Heart left ventricle (tissue), 16 donors: ENCODE measurements at regions not wholly inside any gene's neighbourhood (a gene's known extent, or its start where the extent isn't known, plus 50 kb on each side); places are given as distances from the start of the nearest gene placed in this dataset.

Source experiments
- ATAC-seq, 4 donors: fragments of 200-7000 bp; cut with Tn5 transposase; one replicate each; pipeline ENCODE4 v1.9.1; 2020 to 2022; ENCODE audit warnings: moderate library complexity in 4 of 4, mild to moderate bottlenecking in 3 of 4, moderate number of reproducible peaks in 1 of 4
- DNase-seq, 5 donors: peaks; one replicate each; pipeline ENCODE4 v3.0.0-alpha.2; 2020
- H3K27ac ChIP-seq, 12 donors: fragments of 200-600 bp; sonication (generic) in 4 of 12; one replicate each; pipeline versions ENCODE4 v1.5.0 to v1.8.0; 2016 to 2022; ENCODE audit warnings: mild to moderate bottlenecking in 2 of 12
- H3K27me3 ChIP-seq, 9 donors: fragments of 200-600 bp; sonication (generic) in 2 of 9; one replicate each; pipeline versions ENCODE4 v1.5.1 to v1.8.0; 2016 to 2022; ENCODE audit warnings: mild to moderate bottlenecking in 3 of 9
- H3K36me3 ChIP-seq, 9 donors: fragments of 200-600 bp; sonication (generic) in 2 of 9; one replicate each; pipeline versions ENCODE4 v1.5.0 to v1.8.0; 2018 to 2022; ENCODE audit warnings: mild to moderate bottlenecking in 2 of 9
- H3K4me1 ChIP-seq, 12 donors: fragments of 200-600 bp; sonication (generic) in 4 of 12; one replicate each; pipeline versions ENCODE4 v1.5.0 to v1.8.0; 2016 to 2022; ENCODE audit warnings: mild to moderate bottlenecking in 3 of 12
- H3K4me3 ChIP-seq, 12 donors: fragments of 200-600 bp; sonication (generic) in 4 of 12; one replicate each; pipeline versions ENCODE4 v1.5.0 to v1.8.0; 2017 to 2022; ENCODE audit warnings: mild to moderate bottlenecking in 9 of 12, moderate library complexity in 4 of 12
- H3K9me3 ChIP-seq, 12 donors: fragments of 200-600 bp; sonication (generic) in 4 of 12; one replicate each; pipeline versions ENCODE4 v1.5.0 to v1.8.0; 2016 to 2022; ENCODE audit warnings: mild to moderate bottlenecking in 1 of 12
- POLR2A ChIP-seq, 2 donors: fragments of 450-650 bp; IDR thresholded peaks; one replicate each; pipeline ENCODE4 v1.6.1; 2017; ENCODE audit warnings: antibody characterized with exemption in 2 of 2, mild to moderate bottlenecking in 2 of 2, moderate library complexity in 2 of 2
- WGBS, 4 donors: extraction: QIAGEN DNeasy Blood & Tissue Kit in 2 of 4; methylation state at CpG; one replicate each; pipeline versions ENCODE4 v1.1.5 to v1.1.7; 2013 to 2018; 5-methylcytosine and 5-hydroxymethylcytosine counted together
- intact Hi-C, 10 donors: fragments of 100-400 bp; cut with DNase I; formaldehyde crosslinking; loops; one replicate each; pipeline versions ENCODE4 v1.11.1 to v1.14.2; 2022
- TF ChIP-seq, protein P1 (sequence below), 12 donors: fragments of 200-600 bp; sonication (generic) in 4 of 12; IDR thresholded peaks; one replicate each; pipeline versions ENCODE4 v1.5.0 to v1.8.0; 2018 to 2022; ENCODE audit warnings: antibody characterized with exemption in 12 of 12, mild to moderate bottlenecking in 5 of 12
- donor health status: ischemic (EF 13 %, LVEDD 7.1; RV severe dilation, severe dysfunction).
- donor health status: healthy with polysubstance abuse.
- donor health status: DM: no; HTN: yes; CAD: no.
- donor health status: DM: no; HTN: no; CAD: no.
- donor health status: ischemic (EF 25% LVEDD 6.9; RV normal size, moderate dysfunction).
- donor health status: ischemic (EF 25% LVEDD 5.7; RV mildly dilated, moderate dysfunction).
- donor health status: healthy.
- donor health status: DM: yes; HTN: yes; CAD: no.
- donor health status: ischemic (EF 35%, LVEDD 5.7; RV mildly dilated, moderate dysfunction).
- donor health status: nonischemic (EF 11% LVEDD 7.7; RV severe dilation, severe dysfunction).
- donor health status: DM: yes; HTN: yes; CAD: no.
- donor health status: PGD.
- donor health status: ischemic (EF 29% LVEDD 5.4; RV normal size, mild dysfunction).
- donor health status: nonischemic (EF 23%, LVEDD 6.1; RV moderate dilation, normal function).

DNA sequence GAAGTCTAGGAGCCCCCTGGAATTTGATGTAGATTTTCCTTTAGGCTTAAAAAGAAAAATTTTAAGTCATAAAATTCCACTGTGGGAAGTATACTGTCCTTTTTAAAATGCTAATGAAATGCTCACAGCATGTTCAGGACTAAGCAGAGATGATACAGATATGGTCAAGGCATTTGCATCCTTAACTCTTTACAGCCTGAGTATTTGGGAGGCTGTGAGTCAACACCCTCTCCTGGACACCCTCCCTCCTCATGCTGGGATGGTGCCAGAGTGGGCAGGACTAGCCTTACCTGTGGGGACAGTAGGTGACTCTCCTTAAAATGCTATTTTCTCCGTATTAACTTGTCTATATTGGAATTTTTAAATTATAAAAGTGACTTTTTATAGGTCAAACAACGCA is 197.4 kb upstream of the ELL2 start:
- Histone ChIP-seq H3K27ac (no peak overlapping the region), H3K9me3 (no peaks in the 10 kb centered on the region), H3K27me3 (no peaks in the 10 kb centered on the region), H3K36me3 (no peaks in the 10 kb centered on the region), H3K4me3 (no peak overlapping the region), H3K4me1 (no peaks in the 10 kb centered on the region)
- intact Hi-C loops, result no loop called here
- DNase-seq (no peak), ATAC-seq (no peak)
- TF ChIP-seq POLR2A (IDR thresholded peaks at IDR 0.05), result no peak
- TF ChIP-seq, protein P1, sequence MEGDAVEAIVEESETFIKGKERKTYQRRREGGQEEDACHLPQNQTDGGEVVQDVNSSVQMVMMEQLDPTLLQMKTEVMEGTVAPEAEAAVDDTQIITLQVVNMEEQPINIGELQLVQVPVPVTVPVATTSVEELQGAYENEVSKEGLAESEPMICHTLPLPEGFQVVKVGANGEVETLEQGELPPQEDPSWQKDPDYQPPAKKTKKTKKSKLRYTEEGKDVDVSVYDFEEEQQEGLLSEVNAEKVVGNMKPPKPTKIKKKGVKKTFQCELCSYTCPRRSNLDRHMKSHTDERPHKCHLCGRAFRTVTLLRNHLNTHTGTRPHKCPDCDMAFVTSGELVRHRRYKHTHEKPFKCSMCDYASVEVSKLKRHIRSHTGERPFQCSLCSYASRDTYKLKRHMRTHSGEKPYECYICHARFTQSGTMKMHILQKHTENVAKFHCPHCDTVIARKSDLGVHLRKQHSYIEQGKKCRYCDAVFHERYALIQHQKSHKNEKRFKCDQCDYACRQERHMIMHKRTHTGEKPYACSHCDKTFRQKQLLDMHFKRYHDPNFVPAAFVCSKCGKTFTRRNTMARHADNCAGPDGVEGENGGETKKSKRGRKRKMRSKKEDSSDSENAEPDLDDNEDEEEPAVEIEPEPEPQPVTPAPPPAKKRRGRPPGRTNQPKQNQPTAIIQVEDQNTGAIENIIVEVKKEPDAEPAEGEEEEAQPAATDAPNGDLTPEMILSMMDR (IDR thresholded peaks at IDR 0.05), result no peak
- WGBS, 4 donors, result 81 to 92% (median 91%) methylated on average over 2 of the region's 2 CpGs

- H3K27me3 ChIP-seq, result no peaks in the 10 kb centered on the region
- TF ChIP-seq, protein P1 (IDR thresholded peaks at IDR 0.05), result no peak
- TF ChIP-seq POLR2A (IDR thresholded peaks at IDR 0.05), result no peak
- no peak overlapping the region for H3K27ac ChIP-seq
- H3K4me3 ChIP-seq, result no peak overlapping the region
- ATAC-seq (no peak), DNase-seq (no peak)
- intact Hi-C loops, result no loop called here
- no peaks in the 10 kb centered on the region for H3K9me3 ChIP-seq
- no peaks in the 10 kb centered on the region for H3K4me1 ChIP-seq
- no peaks in the 10 kb centered on the region for H3K36me3 ChIP-seq
- 65 to 77% (median 69%) methylated on average over 3 of the region's 3 CpGs for WGBS, 4 donors
These were observed 196.2 kb upstream of the ELL2 start for GRCh38 chr5:96157841-96158291.

DNA sequence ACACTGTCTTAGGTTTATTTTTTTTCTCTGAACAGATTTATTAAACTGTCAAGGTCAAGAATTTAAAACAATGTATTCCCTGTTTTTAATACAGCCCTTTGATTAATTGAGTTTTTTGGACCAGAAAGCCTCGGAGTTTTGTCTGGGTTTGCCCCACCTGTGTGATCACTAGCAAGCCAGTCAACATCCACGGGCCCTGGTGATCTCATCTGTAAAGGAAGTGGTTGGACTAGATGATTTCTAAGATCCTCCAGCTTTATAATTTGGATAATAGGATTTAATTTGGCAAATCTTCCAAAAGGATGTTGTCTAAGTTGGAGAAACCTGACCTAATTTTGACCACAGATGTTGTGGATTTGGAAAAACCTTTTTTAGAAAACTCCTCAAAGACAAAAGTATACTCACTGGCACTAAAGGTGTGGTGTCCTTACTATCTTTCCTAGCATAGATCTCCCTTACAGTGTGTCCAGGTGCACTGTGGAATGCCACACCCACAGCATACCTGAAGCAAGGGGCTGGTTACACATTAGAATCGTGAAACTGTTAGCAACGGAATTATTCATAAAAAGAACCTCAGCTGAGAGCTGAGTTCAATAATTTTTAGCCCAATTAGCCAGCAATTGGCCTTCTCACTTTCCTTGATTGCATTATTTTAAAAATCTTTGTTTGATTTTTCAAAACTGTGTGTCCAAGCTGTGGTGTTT is 195.6 kb upstream of the ELL2 start:
- no peak for ATAC-seq

GRCh38 chr5:96155147-96155546 is 193.5 kb upstream of the ELL2 start:
- 88 to 91% (median 89%) methylated on average over 2 of the region's 2 CpGs for WGBS, 4 donors
- no peaks in the 10 kb centered on the region for H3K27me3 ChIP-seq
- no peaks in the 10 kb centered on the region for H3K9me3 ChIP-seq
- ATAC-seq (no peak), DNase-seq (no peak)
- intact Hi-C loops, result no loop called here
- TF ChIP-seq, protein P1 (IDR thresholded peaks at IDR 0.05), result no peak
- no peak for TF ChIP-seq POLR2A (IDR thresholded peaks at IDR 0.05)
- H3K4me1 ChIP-seq, result no peaks in the 10 kb centered on the region
- H3K36me3 ChIP-seq, result no peaks in the 10 kb centered on the region
- no peak overlapping the region for H3K27ac ChIP-seq
- no peak overlapping the region for H3K4me3 ChIP-seq

More for the DNA sequence above, 195.6 kb upstream of the ELL2 start:
- WGBS, 4 donors, result 67 to 82% (median 76%) methylated on average over 4 of the region's 4 CpGs
- intact Hi-C loops, result no loop called here
- H3K27ac ChIP-seq, result no peak overlapping the region
- TF ChIP-seq POLR2A (IDR thresholded peaks at IDR 0.05), result no peak
- TF ChIP-seq, protein P1 (IDR thresholded peaks at IDR 0.05), result no peak
- no peaks in the 10 kb centered on the region for H3K4me1 ChIP-seq
- DNase-seq, result no peak
- H3K27me3 ChIP-seq, result no peaks in the 10 kb centered on the region
- no peaks in the 10 kb centered on the region for H3K9me3 ChIP-seq
- no peak overlapping the region for H3K4me3 ChIP-seq
- no peaks in the 10 kb centered on the region for H3K36me3 ChIP-seq
